ENCODE measurements at regions not wholly inside any gene's neighbourhood (a gene's known extent, or its start where the extent isn't known, plus 50 kb on each side); places are given as distances from the start of the nearest gene placed in this dataset.

DNA sequence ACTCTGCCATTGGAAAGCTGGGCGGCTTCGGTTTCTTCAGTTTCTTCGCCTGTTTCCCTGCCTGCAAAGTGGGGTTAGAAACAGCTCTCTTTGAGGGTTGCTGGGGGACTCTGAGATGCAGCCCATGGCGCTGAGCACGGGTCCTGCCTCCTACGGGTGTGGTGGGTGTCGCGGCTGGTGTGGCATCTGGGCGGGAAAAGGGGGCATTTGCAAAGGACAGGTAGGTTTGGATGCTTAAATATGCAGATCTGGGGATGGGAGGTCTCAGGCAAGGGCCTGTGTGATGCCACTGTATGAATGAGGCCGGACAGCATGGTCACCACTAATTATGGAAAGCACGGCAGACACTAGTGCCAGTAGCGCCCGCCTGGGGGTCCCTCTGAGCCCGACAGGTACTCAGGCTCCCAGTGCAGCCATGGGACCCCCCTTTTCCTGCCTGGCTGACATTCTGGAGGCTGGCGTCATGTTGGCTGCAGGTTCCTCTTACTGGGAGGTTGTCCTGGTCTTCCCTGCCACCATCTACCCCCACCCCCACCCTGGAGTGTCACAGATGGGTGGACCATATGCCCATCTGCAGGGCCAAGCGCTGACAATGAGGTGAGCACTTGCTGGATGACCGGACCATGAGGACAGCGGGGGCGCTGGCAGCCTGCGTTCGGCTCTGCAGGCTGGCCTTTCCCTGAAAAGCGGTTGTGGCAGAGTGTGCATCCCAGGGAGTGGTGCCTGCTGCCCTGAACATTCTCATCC lies 237.7 kb downstream of the SEC14L1 start:
- TF ChIP-seq, protein P1, sequence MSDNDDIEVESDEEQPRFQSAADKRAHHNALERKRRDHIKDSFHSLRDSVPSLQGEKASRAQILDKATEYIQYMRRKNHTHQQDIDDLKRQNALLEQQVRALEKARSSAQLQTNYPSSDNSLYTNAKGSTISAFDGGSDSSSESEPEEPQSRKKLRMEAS (IDR thresholded peaks at IDR 0.05) = no peak
- no peak for TF ChIP-seq YY1 (IDR thresholded peaks at IDR 0.05; ENCODE audit: low read depth)
- TF ChIP-seq CREB1 (IDR thresholded peaks at IDR 0.05; ENCODE audit: low read depth) = no peak
- TF ChIP-seq CEBPB (IDR thresholded peaks at IDR 0.05) = no peak
- TF ChIP-seq, protein P2, sequence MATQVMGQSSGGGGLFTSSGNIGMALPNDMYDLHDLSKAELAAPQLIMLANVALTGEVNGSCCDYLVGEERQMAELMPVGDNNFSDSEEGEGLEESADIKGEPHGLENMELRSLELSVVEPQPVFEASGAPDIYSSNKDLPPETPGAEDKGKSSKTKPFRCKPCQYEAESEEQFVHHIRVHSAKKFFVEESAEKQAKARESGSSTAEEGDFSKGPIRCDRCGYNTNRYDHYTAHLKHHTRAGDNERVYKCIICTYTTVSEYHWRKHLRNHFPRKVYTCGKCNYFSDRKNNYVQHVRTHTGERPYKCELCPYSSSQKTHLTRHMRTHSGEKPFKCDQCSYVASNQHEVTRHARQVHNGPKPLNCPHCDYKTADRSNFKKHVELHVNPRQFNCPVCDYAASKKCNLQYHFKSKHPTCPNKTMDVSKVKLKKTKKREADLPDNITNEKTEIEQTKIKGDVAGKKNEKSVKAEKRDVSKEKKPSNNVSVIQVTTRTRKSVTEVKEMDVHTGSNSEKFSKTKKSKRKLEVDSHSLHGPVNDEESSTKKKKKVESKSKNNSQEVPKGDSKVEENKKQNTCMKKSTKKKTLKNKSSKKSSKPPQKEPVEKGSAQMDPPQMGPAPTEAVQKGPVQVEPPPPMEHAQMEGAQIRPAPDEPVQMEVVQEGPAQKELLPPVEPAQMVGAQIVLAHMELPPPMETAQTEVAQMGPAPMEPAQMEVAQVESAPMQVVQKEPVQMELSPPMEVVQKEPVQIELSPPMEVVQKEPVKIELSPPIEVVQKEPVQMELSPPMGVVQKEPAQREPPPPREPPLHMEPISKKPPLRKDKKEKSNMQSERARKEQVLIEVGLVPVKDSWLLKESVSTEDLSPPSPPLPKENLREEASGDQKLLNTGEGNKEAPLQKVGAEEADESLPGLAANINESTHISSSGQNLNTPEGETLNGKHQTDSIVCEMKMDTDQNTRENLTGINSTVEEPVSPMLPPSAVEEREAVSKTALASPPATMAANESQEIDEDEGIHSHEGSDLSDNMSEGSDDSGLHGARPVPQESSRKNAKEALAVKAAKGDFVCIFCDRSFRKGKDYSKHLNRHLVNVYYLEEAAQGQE (IDR thresholded peaks at IDR 0.05; ENCODE audit: low read depth) = no peak
- TF ChIP-seq FOXM1 (IDR thresholded peaks at IDR 0.05; ENCODE audit: borderline replicate concordance, low read depth) = no peak

Measured in Ishikawa (cell line).